HG03558 (cell line): ENCODE measurements at regions not wholly inside any gene's neighbourhood (a gene's known extent, or its start where the extent isn't known, plus 50 kb on each side); places are given as distances from the start of the nearest gene placed in this dataset.

Source experiments
- ATAC-seq: cut with Tn5 transposase; IDR thresholded peaks from one replicate; pipeline ENCODE4 v1.9.1; 2021; ENCODE audit warnings: moderate number of reproducible peaks; ENCODE audit not compliant: unreplicated experiment; ENCODE audit errors: extremely low read depth

GRCh38 chr18:64238076-64238475 is 89.2 kb upstream of the LINC00305 start:
- no peak for ATAC-seq

- no peak for ATAC-seq
Measured at GRCh38 chr18:64234321-64234720, 85.4 kb upstream of the LINC00305 start.

- no peak for ATAC-seq
Measured at GRCh38 chr18:64233851-64234250, 85.0 kb upstream of the LINC00305 start.

GRCh38 chr18:64220941-64221340 is 72.1 kb upstream of the LINC00305 start:
- ATAC-seq = no peak

- no peak for ATAC-seq
Measured at GRCh38 chr18:64219517-64219916, 70.6 kb upstream of the LINC00305 start.

GRCh38 chr18:64210401-64210949 is 61.6 kb upstream of the LINC00305 start:
- no peak for ATAC-seq

GRCh38 chr18:64208516-64208915 is 59.6 kb upstream of the LINC00305 start:
- ATAC-seq = no peak

- ATAC-seq = no peak
Measured at GRCh38 chr18:64207820-64208219, 58.9 kb upstream of the LINC00305 start.

- ATAC-seq = no peak
Measured at GRCh38 chr18:64203295-64203694, 54.4 kb upstream of the LINC00305 start.

- no peak for ATAC-seq
Measured at GRCh38 chr18:64202863-64203262, 54.0 kb upstream of the LINC00305 start.

GRCh38 chr18:64202210-64202836 is 53.4 kb upstream of the LINC00305 start:
- ATAC-seq = no peak

GRCh38 chr18:64201781-64202180 is 52.9 kb upstream of the LINC00305 start:
- ATAC-seq = no peak

- no peak for ATAC-seq
Measured at GRCh38 chr18:64199581-64199980, 50.7 kb upstream of the LINC00305 start.
